GM18511 (cell line): ENCODE measurements at regions not wholly inside any gene's neighbourhood (a gene's known extent, or its start where the extent isn't known, plus 50 kb on each side); places are given as distances from the start of the nearest gene placed in this dataset.

ENCODE experiments used
- ATAC-seq: cut with Tn5 transposase; IDR thresholded peaks from one replicate; pipeline ENCODE4 v1.9.1; 2021; ENCODE audit warnings: mild to moderate bottlenecking, moderate library complexity; ENCODE audit not compliant: unreplicated experiment

DNA sequence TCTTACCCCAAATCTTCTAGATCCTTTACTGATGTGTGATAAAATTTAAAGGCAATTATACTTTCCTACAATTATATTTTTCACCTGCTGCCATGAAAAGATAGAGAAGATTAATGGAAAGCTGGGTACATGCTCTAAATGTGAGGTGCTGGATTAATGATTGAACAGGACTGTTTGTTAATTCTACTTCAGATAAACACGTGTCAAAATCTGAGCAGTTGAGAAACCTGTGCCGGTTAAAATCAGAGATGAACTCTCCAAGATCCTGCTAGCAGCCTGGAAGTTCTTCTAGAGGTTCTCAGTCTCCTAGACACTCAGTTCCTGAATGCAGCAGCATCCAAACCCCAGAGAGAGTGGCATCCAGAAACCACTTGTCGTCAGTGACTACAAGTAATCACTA, 69.2 kb downstream of the INHBA start:
- ATAC-seq, result no peak

DNA sequence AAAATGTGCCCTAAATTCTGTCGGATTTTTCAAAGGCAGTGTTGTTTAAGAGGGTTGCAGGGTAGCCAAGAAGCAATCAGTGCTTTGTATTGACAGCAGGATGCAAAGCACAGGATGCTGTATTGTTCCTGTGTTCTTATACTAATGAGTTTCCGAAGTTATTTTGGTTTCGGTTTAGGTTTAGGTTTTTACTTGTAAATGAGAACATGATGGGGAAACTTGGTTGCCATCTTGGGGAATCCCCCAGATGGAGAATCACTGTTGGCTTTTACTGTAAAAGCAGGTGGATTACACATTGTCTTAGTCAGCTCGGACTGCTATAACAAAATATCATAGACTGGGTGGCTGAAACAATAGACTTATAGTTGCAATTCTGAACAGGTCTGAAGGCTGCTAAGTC, 72.1 kb downstream of the INHBA start:
- peak; percentile 96 for ATAC-seq

DNA sequence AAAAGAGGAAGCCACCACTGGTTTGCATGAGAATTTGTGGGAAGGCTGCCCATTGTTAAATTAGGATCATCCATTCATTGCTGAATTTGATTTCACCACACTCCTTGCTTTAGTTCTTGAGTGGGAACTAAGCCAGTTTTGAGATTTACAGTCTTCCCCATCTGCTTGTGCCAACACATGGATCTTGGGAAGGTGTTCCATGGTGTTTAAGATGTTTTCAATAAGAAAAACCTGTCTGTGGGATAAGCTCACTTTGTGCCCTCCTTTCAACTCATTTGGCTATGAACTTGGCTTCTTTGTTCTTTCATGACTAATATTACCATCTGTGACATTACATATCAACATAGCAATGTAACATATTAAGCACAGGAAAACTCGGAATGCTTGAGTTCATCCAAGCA, 73.2 kb downstream of the INHBA start:
- no peak for ATAC-seq

DNA sequence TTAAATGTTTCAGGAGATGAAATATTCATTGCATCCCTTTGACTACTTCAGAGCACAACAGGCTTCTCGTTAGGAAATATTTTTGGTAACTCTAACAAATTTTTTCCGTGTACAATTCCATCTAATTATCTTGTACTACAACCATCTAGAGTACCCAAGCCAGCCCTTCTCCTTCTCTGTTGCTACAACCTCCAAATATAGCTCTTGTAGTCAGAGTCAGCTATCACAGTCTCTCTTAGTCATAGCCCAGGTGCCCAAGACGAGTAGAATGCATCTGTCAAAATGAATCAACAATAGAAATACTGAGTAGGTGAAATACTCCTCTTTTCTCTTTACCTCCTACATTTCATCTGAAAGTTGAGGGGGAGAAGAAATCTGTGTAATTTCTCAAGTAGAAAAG, 74.0 kb downstream of the INHBA start:
- no peak for ATAC-seq

- ATAC-seq, result no peak
Measured at GRCh38 chr7:41627645-41628298, 75.1 kb downstream of the INHBA start.

- ATAC-seq, result no peak
Measured at GRCh38 chr7:41624818-41625217, 78.1 kb downstream of the INHBA start.

- no peak for ATAC-seq
Measured at GRCh38 chr7:41621953-41622831, 80.7 kb downstream of the INHBA start.

DNA sequence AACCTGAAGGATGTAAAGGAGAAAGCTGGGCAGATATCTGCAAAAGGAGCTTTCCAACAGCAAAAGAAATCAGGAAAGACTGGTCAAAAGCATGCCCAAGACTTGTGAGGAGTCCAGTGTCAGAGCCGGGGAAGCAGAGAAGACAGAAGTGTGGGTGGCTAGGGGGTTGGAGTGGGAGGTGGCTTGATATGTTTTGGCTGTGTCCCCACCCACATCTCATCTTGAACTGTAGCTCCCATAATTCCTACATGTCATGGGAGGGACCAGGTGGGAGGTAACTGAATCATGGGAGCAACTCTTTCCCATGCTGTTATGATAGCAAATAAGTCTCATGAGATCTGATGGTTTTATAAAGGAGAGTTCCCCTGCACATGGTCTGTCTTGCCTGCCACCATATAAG, 84.9 kb downstream of the INHBA start:
- ATAC-seq, result no peak

DNA sequence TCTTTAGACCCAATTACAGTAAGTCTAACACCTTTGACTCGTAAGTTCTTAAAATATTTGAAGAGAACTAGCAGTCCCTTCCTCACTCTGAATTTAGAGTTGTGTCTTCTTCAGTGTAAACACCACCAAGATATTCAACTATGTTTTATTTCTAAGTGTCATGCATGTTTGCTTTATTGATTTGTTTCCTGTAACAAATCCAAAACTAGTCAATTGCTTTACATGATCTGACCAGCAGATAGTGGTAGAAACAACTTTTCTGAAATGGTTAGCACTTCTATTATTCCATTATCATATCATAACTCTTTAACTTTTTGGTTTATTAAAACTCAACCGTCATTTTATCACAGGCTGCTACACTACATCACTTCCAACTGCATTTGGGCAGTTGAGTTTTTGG, 90.1 kb downstream of the INHBA start:
- ATAC-seq, result no peak

DNA sequence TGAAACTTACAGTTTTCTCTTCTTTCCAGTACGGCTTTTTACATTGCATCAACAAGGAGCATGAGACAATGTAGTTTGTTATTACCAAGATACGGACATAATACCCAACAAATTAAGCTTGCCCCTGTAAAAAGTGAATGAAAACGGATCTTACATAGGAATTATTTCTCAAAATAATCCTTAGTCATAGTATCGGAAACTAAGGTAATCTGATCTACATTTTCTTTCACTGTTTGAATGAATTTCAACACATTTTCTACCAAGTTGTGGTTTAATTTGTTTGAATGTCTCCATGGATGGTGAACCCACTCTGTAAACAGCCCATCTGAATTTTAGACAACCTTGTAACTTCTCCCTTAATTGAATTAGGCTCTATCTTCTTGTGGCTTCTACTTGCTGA, 90.5 kb downstream of the INHBA start:
- ATAC-seq, result no peak

DNA sequence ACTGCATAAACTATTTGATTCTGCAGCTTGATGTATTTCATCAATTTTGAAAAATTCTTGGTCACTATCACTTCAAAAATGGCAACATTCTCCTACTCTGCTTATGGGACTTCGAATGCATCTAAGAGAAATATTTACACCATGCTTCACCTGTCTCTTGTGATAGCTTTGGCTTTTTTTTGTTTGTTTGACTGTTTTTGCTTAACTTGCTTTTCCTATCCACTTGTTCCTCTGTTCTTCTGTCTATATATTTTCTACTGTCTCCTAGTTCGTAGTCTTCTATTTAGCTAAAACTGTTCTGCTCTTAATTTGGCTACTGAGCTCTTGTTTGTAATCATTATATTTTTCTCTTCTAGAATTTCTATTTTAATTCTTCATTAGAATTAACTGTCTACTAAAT, 94.4 kb downstream of the INHBA start:
- ATAC-seq, result no peak

- ATAC-seq, result no peak
Measured at GRCh38 chr7:41603985-41604384, 98.9 kb downstream of the INHBA start.

GRCh38 chr7:41599760-41600159, 103.1 kb downstream of the INHBA start:
- ATAC-seq, result no peak

DNA sequence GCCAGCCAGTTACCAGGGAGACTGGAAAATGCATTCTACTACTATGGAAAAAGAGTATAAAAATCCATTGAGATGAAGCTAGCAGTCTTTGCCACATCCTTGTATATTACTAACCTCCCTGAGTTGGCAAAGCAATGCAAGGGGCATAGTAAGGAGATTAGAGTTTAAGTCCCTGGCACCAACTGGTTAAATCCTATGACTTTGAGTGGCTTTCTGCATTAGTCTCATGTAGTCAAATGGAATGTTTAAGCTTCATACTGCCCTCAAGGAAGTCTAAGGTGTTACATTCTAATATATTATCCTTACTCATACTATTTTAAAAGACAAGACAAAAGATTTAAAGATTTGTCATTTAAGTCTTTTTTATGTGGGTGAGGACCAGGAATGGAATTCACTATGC, 110.1 kb downstream of the INHBA start:
- no peak for ATAC-seq

DNA sequence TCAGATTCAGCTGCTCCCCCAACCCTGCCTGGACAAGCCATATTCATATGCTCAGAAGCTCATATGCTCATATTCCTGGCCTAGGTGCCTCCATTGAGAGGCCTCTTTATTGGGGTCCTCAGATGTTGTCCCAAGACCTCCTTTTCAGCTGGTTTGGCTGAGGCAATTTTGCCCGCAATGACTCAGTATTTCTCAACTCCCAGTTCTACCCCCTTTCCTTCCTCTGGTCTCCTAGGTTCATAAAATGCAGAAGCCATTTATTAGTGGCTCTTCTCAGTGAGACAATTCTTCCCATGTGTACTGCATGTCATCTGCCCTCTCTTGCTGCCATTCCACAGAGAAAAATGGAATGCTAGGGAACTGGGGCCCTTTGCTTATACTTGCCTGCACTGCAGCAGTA, 110.7 kb downstream of the INHBA start:
- ATAC-seq, result no peak

DNA sequence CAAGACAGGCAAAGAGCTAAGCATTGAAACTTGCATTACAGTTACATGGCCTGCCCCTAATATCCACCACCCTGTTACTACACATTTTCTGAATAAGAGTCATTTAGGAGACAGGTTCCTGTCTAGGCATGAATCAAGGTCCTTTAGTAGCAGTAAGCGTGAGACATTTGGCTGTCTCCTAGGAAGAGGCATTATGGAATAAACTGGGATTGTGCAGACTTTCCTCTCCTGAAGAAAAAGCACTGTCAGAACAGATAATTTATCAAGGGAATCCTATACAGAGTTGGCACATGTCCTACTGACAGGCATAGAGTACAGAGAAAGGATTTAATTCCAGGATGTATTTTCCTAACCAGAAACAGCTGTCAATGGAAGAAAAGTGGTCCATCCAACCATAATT, 111.9 kb downstream of the INHBA start:
- ATAC-seq, result no peak

- no peak for ATAC-seq
Measured at GRCh38 chr7:41588341-41588740, 114.5 kb downstream of the INHBA start.

- no peak for ATAC-seq
Measured at GRCh38 chr7:41586931-41587640, 115.8 kb downstream of the INHBA start.

GRCh38 chr7:41584746-41585145, 118.1 kb downstream of the INHBA start:
- no peak for ATAC-seq

DNA sequence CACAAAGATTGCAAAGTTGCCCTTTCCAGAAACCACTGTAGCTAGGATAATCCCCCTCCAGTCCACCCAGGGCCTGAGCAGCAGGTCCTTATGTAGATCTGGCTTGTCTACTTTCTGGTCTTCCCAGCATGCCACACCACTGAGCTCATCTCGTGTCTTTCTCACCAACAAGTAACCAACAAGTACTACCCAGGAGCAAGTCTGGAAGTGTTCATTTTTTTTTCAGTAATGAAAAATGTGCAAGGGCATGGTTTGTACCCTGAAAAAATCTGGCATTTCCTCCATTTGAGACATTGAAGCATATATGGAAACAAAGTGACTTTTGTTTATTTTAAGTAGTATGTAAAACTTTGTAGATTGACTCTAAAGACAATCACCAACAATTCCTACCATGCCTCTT, 120.8 kb downstream of the INHBA start:
- no peak for ATAC-seq

GRCh38 chr7:41581041-41581440, 121.8 kb downstream of the INHBA start:
- ATAC-seq, result no peak
